GM18505 (cell line): ENCODE measurements at regions not wholly inside any gene's neighbourhood (a gene's known extent, or its start where the extent isn't known, plus 50 kb on each side); places are given as distances from the start of the nearest gene placed in this dataset.

Source experiments
- ATAC-seq: cut with Tn5 transposase; IDR thresholded peaks from one replicate; pipeline ENCODE4 v1.9.1; 2021; ENCODE audit not compliant: unreplicated experiment
- POLR2A ChIP-seq: IDR thresholded peaks from 4 replicates; pipeline ENCODE4 v1.6.1; 2011; ENCODE audit warnings: borderline replicate concordance; ENCODE audit not compliant: insufficient read depth, insufficient read length; ENCODE audit errors: extremely low read depth

DNA sequence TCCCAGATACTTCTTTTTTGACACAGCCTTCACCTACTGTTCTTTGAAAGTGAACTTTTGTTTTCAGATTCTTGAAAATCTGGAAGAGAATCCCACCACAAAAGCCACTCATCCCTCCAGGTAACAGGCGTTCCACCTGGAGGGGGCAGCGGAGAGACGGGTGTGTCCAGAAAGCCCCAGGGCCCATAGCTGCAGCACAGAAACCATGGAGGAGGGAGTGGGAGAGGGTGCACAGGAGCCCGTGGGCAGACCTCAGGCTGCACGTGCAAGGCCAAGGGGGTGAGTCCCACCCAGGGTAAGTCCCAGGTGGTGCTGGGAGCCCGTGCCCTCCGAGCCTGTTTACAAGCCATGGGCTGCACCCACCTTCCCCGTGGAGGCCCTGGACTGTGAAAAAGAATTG is 86.5 kb downstream of the PSMG1 start:
- no peak for TF ChIP-seq POLR2A
- ATAC-seq: no peak

DNA sequence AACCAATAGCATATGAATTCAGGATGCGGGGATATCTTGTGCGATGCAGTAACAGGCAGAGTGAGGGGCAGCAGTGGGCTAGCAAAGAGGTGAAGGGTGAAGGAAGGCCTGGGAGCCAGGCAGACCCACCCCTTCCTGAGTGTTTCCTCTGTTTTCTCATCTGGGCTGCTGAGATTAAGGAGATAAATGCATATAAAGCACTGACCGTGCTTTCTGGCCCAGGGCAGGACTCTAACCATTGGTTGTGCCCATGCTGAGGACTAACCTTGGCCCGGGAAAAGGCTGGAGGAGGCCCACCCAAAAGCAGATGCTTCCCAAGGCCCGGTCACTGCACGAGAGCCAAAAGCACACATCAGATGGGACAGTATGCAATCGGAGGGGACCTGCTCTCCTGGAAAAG is 87.6 kb downstream of the PSMG1 start:
- ATAC-seq: no peak
- TF ChIP-seq POLR2A: no peak

DNA sequence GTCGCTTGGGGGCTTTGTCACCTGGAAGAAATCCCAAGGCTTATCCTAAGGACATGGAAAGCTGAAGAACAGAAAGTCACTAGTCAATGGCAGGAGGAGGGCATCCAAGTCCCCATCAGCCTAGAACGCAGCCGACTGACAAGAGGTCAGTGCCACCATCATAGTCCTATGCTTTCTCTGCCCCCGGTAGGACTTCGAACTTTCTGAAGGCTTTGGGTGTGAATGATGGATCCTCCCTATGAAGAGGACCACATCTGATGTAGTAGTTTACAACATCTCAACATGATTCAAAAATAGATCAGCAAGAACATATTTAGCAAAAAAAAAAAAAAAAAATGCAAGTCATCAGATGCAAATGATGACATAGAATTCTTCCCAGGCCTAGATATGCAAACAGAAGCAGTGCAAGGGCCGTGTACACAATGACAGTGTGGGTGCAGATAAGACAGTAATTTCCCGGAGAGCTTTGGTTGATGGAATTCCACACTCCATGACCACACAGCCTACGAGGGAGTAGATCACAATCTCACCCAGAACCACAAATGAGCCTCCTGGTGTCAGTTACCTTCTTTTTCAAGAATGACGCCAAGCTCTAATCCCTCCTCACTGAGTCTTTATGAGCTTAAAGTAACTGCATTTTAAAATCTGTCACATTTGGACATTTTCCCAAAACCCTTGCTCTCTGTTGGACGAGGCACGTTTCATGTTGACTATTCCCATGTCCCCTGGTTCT is 88.2 kb downstream of the PSMG1 start:
- no peak for TF ChIP-seq POLR2A
- ATAC-seq: no peak

DNA sequence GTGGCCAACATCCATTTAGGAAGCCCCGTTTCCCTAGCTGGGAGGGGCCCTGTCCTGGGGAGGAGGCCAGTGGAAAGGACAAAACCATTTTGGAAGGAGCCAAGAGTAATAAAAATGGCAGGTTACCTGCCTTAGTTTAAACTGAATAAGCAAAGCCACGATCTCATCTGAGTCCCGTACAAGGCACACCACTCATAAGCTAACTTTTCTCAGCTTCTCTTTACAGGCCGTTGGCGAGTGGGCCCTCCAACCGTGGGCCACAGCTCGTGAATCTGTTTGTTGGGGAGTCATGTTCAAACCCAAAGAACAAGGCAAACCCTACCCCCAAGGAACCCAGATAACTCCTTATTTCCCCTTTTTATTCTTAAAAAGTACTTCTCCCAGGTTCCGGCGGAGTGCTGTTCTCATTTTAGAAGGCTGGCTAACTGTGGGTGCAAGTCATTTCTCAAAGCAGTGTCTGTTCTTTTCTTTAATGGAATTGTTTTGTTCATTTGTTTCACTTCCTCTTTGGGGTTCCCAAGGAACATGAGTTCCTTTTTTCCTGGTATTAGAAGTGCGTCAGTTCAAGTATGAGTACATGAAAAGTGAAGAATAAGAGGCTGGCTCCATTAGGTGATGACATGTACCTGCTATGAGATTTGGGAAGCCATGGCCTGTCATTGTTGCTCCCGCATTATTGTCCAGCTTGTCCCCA is 89.0 kb downstream of the PSMG1 start:
- ATAC-seq: no peak
- TF ChIP-seq POLR2A: no peak

DNA sequence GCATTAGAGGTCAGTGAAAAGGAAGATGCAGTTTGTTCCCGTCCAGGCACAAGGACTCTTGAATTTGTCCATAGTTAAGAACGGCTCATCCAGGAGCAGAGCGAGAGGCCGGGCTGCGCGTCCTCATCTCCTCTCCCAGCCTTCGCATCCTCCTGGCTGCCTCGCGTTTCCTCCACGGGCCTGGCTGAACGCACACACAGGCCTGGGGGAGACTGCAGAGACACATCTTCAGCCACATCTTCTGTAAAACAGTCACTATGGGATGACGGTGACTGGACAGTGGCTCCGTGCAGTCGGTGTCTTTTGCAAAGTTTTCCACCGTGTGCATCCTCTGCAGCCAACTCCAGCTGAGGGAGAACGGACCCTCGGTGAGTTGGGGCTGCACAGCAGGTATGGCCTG is 89.7 kb downstream of the PSMG1 start:
- TF ChIP-seq POLR2A: no peak

DNA sequence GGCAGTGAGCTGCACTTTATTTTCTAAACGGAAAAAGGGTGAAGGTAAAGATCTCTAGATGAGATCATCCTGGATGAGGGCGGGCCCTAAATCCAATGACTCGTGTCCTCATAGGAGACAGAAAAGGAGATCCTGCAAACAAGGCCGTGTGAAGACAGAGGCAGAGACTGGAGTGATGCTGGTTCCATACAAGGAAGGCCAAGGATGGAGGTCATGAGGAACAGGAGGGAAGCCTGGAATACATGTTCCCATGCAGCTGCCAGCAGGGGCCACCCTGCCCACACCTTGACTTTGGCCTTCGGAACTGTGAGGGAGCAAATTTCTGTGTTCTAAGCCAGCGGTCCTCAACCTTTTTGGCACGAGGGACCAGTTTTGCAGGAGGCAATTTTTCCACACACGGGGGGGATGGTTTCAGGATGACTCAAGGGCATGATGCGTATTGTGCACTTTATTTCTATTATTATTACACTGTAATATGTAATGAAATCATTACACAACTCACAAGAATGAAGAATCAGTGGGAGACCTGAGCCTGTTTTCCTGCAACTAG is 94.3 kb downstream of the PSMG1 start:
- TF ChIP-seq POLR2A: no peak
- ATAC-seq: no peak

More for the DNA sequence above, 89.7 kb downstream of the PSMG1 start:
- ATAC-seq: no peak

DNA sequence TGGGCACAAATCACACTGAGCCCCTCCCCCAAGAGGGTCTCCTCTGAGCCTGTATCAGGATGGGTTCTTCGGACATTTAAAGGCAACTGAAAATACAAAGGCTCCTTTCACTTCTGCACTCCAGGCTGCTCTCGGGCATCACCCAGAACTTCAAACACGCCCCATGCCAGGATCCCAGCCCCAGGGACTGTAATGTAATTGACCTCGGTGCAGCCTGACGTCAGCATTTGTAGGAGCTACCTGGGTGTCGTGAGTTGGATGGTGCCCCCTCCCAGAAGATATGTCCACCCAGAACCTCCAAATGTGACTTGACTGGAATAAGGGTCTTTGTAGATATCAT is 95.2 kb downstream of the PSMG1 start:
- ATAC-seq: no peak
- no peak for TF ChIP-seq POLR2A

DNA sequence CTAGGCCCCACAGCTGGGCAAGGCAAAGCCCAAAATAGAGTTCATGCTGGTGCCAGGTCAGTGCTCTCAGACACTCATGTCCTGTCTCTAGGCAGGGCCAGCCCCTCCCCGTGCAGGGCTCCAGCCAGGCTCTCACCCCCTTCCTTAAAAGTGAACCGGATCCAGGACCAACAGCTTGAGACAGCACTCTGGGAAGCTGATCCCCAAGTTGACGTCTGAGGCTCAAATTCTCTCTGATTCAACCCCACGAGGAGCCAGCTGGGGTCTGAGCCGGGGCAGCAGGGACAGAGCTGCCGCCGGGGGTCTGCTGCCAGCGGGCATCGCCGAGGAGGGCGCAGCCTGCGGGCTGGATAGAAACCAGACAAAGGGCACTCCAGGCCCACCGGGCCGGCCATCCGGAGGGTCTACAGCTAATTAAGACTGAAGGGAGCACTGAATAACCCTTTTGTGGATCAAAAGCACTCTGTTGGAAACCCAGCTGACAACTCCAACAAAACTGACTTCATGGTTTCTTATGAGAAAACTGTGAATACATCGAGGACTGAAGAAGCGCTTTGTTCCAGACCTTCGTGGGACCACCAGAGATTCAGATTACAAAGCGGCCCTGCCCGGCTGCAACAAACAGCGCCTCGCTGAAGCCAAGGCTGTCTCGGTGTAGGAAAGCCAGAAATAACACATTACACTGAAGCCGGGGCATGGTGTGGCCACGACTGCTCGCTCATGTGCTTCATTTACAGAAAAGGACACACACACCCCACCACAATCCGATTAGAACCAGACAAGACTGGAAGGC is 95.8 kb downstream of the PSMG1 start:
- ATAC-seq: no peak
- TF ChIP-seq POLR2A: no peak

DNA sequence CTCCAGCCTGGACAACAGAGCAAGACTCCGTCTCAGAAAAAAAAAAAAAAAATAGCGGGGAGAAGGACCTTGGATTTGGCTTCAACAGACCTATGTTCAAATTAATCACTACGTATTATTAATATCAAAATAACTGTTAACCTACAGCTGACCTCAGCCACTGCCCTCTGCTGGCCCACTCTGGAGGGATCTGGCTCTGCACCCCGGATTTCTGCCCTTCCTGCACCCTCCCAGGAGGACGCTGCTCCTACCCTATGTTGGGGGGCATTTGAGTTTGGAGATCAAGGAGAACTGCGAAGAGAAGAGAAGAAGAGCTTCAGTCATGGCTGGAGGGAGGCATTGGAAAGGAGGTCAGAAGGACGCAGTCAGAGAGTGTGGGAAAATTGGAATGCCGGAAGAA is 96.7 kb downstream of the PSMG1 start:
- no peak for TF ChIP-seq POLR2A
- no peak for ATAC-seq

DNA sequence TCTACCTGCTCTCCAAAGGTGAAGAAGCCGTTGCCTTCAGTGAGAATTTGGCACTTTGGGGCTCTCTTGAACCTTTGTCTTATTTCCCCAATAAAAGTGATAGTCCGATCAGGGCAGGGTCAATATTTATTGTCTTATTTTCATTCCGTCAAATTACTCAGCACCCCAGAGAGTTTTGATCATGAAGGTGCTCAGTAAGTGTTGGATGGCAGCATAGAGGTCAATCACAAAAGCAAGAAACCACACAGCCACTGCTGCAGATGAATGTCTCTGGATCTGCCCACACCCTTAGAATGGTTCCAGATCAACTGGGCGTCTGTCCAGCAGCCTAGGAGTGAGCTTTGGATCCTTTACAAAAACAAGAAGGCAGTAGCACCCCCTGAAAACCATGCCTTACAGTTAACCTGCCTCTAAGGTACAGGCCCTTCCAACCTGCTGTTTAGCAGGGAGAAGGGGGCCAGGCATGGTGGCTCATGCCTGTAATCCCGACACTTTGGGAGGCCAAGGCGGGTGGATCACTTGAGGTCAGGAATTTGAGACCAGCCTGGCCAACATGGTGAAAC is 97.3 kb downstream of the PSMG1 start:
- no peak for ATAC-seq
- no peak for TF ChIP-seq POLR2A

DNA sequence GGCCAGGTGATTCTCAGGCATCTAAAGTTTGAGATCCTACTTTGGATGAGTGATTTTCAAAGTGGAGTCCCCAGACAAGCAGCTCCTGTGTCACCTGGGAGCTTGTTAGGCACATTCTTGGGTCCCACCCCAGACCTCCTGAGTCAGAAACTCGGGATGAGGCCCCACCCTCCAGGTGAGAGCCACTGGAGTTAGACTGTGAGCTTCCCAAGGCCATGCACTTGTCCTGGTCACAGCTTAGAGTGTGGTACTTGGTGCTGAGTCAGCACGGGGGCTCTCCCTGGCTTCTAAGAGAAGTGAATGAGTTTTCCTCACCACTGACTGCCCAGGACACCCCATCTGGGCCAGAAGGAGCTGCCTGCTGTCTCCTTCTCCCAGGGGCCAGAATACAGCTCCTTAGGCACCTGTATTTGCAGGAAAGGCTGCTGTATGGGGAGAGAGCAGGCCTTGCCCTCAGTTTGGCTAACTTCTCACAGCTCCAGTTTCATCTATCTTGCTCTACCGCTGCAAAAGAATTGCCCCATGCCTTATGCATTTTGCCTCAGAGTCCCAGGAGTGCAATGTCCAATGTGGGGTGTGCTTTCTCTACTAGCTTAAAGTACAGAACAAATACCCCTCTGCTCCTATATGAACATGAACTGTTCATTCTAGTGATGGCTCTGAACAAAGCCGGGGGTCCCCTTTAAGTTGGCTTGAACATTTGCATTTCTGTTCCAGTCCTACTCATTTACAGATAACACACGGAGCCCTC is 98.1 kb downstream of the PSMG1 start:
- no peak for TF ChIP-seq POLR2A
- ATAC-seq: no peak

DNA sequence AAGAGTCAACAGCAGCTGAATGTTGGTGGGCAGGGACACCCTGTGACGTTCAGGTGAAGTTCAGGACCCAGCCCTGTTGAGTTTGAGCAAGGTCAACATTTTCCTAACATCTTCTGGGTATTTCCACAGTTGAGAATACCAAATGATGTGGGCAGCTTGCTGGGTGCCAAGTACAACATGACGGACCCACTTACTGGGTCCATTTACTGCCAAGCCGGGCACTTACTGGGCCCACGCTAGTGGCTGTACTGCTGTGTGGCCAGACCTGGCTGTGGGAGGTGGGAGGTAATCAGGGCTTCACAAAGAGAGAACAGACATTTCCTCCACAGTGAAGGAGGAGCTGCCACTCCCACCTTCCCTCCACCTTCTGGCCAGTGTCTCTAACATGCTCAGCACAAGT is 99.2 kb downstream of the PSMG1 start:
- TF ChIP-seq POLR2A: no peak
- no peak for ATAC-seq
